GM12878 (cell line): ENCODE measurements at regions not wholly inside any gene's neighbourhood (a gene's known extent, or its start where the extent isn't known, plus 50 kb on each side); places are given as distances from the start of the nearest gene placed in this dataset.

Experiments
- ATAC-seq: fragments of 200-7000 bp; cut with Tn5 transposase; 3 replicates; pipeline ENCODE4 v1.9.1; 2020; ENCODE audit warnings: mild to moderate bottlenecking, moderate library complexity
- BruUV-seq: library from RNA; stranded (reverse); fragments of 400-500 nt; replicated peaks from 2 replicates; lab custom pipeline; 2021; lab: Mats Ljungman, UMichigan
- CTCF ChIA-PET: fragments of 300-600 bp; sonication (Branson Sonifier 250); formaldehyde crosslinking; extraction: SDS; loops from one replicate; lab custom pipeline; 2021; ENCODE audit warnings: inconsistent platforms; lab: Yijun Ruan, JAX
- POLR2A ChIA-PET: fragments of 350-600 bp; formaldehyde crosslinking; extraction: SDS; loops from one replicate; lab custom pipeline; 2021; ENCODE audit warnings: inconsistent platforms; lab: Charles Lee
- RAD21 ChIA-PET: fragments of 300-600 bp; sonication (Branson Sonifier 250); formaldehyde crosslinking; loops from one replicate; lab custom pipeline; 2023; ENCODE audit warnings: antibody characterized with exemption; ENCODE audit not compliant: unreplicated experiment; lab: Charles Lee
- SMC1A ChIA-PET: fragments of 300-600 bp; sonication (Branson Sonifier 250); formaldehyde crosslinking; loops from one replicate; lab custom pipeline; 2023; ENCODE audit not compliant: unreplicated experiment, uncharacterized antibody; lab: Charles Lee
- DNase-seq: peaks from one replicate; pipeline ENCODE4 v3.0.0-alpha.2; 2011; ENCODE audit warnings: low read depth, low spot score
- FAIRE-seq: peaks from 3 replicates; lab custom pipeline; 2011; peaks lifted over from hg19 to GRCh38; lab: Jason Lieb, UNC
- H2AFZ ChIP-seq: 2 replicates; pipeline ENCODE4 v1.6.0; 2011; ENCODE audit warnings: low read depth, low read length, control low read depth; ENCODE audit not compliant: control insufficient read depth
- H3K27ac ChIP-seq: 2 replicates; pipeline ENCODE4 v1.5.1; 2011; ENCODE audit warnings: control low read depth; ENCODE audit not compliant: control insufficient read depth, insufficient read depth
- H3K27me3 ChIP-seq, 2 experiments: replicated peaks in 1 of 2; 2 replicates each; pipeline versions ENCODE4 v1.6.0 to v1.6.1; 2011; ENCODE audit warnings: low read length in 1 of 2; ENCODE audit not compliant: control insufficient read depth in 2 of 2, insufficient read depth in 2 of 2
- H3K36me3 ChIP-seq, 2 experiments: 2 replicates each; pipeline ENCODE4 v1.5.1; 2011; ENCODE audit warnings: low read length in 1 of 2; ENCODE audit not compliant: control insufficient read depth in 2 of 2, insufficient read depth in 2 of 2
- H3K4me1 ChIP-seq: 2 replicates; pipeline ENCODE4 v1.6.1; 2011; ENCODE audit warnings: mild to moderate bottlenecking, low read length, moderate library complexity, mixed read lengths; ENCODE audit not compliant: control insufficient read depth, insufficient read depth
- H3K4me2 ChIP-seq: 2 replicates; pipeline ENCODE4 v1.6.0; 2011; ENCODE audit warnings: control low read depth; ENCODE audit not compliant: control insufficient read depth, insufficient read depth
- H3K4me3 ChIP-seq: fragments of 200-600 bp; sonication (generic); 2 replicates; pipeline ENCODE4 v1.5.1; 2016
- H3K79me2 ChIP-seq: 2 replicates; pipeline ENCODE4 v1.6.0; 2011; ENCODE audit warnings: low read length; ENCODE audit not compliant: control insufficient read depth, insufficient read depth
- H3K9ac ChIP-seq: 2 replicates; pipeline ENCODE4 v1.8.0; 2011; ENCODE audit warnings: low read length, control low read depth, mixed read lengths; ENCODE audit not compliant: control insufficient read depth, insufficient read depth
- H3K9me3 ChIP-seq: replicated peaks from 3 replicates; pipeline ENCODE4 v1.5.1; 2011; ENCODE audit warnings: mild to moderate bottlenecking, low read length; ENCODE audit not compliant: control insufficient read depth, insufficient read depth
- H4K20me1 ChIP-seq: 2 replicates; pipeline ENCODE4 v1.6.0; 2011; ENCODE audit not compliant: control insufficient read depth, insufficient read depth
- CBX3 ChIP-seq: fragments of 200-600 bp; sonication (generic); IDR thresholded peaks from 2 replicates; pipeline ENCODE4 v1.6.1; 2016; ENCODE audit warnings: low read depth, borderline replicate concordance
- ETV6 ChIP-seq, 2 experiments: fragments of 450-650 bp in 1 of 2; IDR thresholded peaks in 1 of 2; conservative IDR thresholded peaks in 1 of 2; 2 replicates each; pipeline ENCODE4 v1.6.1; 2014; ENCODE audit warnings: antibody characterized with exemption in 1 of 2, borderline replicate concordance in 1 of 2, low read depth in 1 of 2, mild to moderate bottlenecking in 1 of 2, moderate library complexity in 1 of 2
- HDAC6 ChIP-seq: fragments of 200-600 bp; sonication (generic); IDR thresholded peaks from one replicate; pipeline ENCODE4 v1.8.0; 2017; ENCODE audit warnings: antibody characterized with exemption; ENCODE audit not compliant: unreplicated experiment
- KDM1A ChIP-seq: fragments of 200-600 bp; sonication (generic); IDR thresholded peaks from 2 replicates; pipeline ENCODE4 v1.6.1; 2016; ENCODE audit warnings: borderline replicate concordance
- MEF2A ChIP-seq: IDR thresholded peaks from 2 replicates; pipeline ENCODE4 v1.6.1; 2011; ENCODE audit warnings: low read depth, mild to moderate bottlenecking, low read length, moderate library complexity; ENCODE audit not compliant: insufficient read depth
- MLLT1 ChIP-seq: fragments of 450-650 bp; IDR thresholded peaks from 2 replicates; pipeline ENCODE4 v1.6.1; 2016; ENCODE audit warnings: mild to moderate bottlenecking
- MYC ChIP-seq: IDR thresholded peaks from 2 replicates; pipeline ENCODE4 v1.6.1; 2011; ENCODE audit warnings: mild to moderate bottlenecking, low read length, moderate library complexity, inconsistent platforms; ENCODE audit not compliant: insufficient read depth, insufficient replicate concordance, insufficient read length, severe bottlenecking
- POU2F2 ChIP-seq: IDR thresholded peaks from 3 replicates; pipeline ENCODE4 v1.6.1; 2011; ENCODE audit warnings: low read depth, mild to moderate bottlenecking, low read length, borderline replicate concordance
- SMC3 ChIP-seq: IDR thresholded peaks from 2 replicates; pipeline ENCODE4 v1.6.1; 2011; ENCODE audit warnings: low read length, improper control_type of control experiment, borderline replicate concordance
- TBL1XR1 ChIP-seq: IDR thresholded peaks from 2 replicates; pipeline ENCODE4 v1.6.1; 2012; ENCODE audit warnings: low read depth, low read length, improper control_type of control experiment
- ZBTB40 ChIP-seq: fragments of 450-650 bp; IDR thresholded peaks from 2 replicates; pipeline ENCODE4 v1.6.1; 2016; ENCODE audit warnings: mild to moderate bottlenecking, moderate library complexity, borderline replicate concordance
- WGBS: methylation state at CpG from one replicate; pipeline ENCODE4 v1.1.6; 2016; ENCODE audit warnings: low lambda C conversion rate; ENCODE audit not compliant: insufficient replicate concordance, insufficient coverage; ENCODE audit errors: missing lambda C conversion rate; 5-methylcytosine and 5-hydroxymethylcytosine counted together
- in situ Hi-C: fragments of 300-500 bp; cut with MboI; formaldehyde crosslinking; loops from 9 replicates; pipeline ENCODE4 v1.14.3; 2018; ENCODE audit warnings: mixed read lengths
- intact Hi-C: fragments of 100-400 bp; cut with micrococcal nuclease; formaldehyde crosslinking; loops from one replicate; pipeline ENCODE4 v1.14.2; 2022; ENCODE audit not compliant: unreplicated experiment

GRCh38 chr11:23403210-23404185, 543.2 kb upstream of the CCDC179 start (continued):
- TF ChIP-seq ETV6 (conservative IDR thresholded peaks at IDR 0.05 in 1 of 2, IDR thresholded peaks at IDR 0.05 in 1 of 2; ENCODE audit: borderline replicate concordance in 1 of 2, low read depth in 1 of 2), result no peak
- TF ChIP-seq CBX3, result no peak

- Histone ChIP-seq H3K9me3 (no peaks in the 10 kb centered on the region; the same call in 2 of the 3 replicates), H4K20me1 (no peaks in the 10 kb centered on the region), H3K36me3 (no peaks in the 10 kb centered on the region), H3K4me1 (no peaks in the 10 kb centered on the region), H2AFZ (no peak overlapping the region), H3K79me2 (no peaks in the 10 kb centered on the region), H3K27ac (no peak overlapping the region), H3K9ac (no peak overlapping the region), H3K4me3 (no peak overlapping the region), H3K4me2 (no peak overlapping the region), H3K27me3 (no peaks in the 10 kb centered on the region)
- CTCF ChIA-PET, result interaction anchor here (0.7 kb wide), 1 partner anchor 577 kb away, joined by 3 read pairs; no protein-coding TSS in a partner anchor
- SMC1A ChIA-PET, result no interaction called here
- no peak for FAIRE-seq
- in situ Hi-C loops (no loop called here), intact Hi-C loops (no loop called here)
- RAD21 ChIA-PET, result no interaction called here
- no peak for ATAC-seq
- 66% methylated on average over 40 of the region's 41 CpGs for WGBS
- no TSS peak for BruUV-seq
- POLR2A ChIA-PET, result no interaction called here
- no peak for DNase-seq
- TF ChIP-seq POU2F2, result no peak
- no peak for TF ChIP-seq MYC
- no peak for TF ChIP-seq MLLT1
- no peak for TF ChIP-seq SMC3
- no peak for TF ChIP-seq ZBTB40
- no peak for TF ChIP-seq TBL1XR1
- TF ChIP-seq MEF2A, result no peak
- TF ChIP-seq KDM1A, result no peak
- no peak for TF ChIP-seq HDAC6
Measured at GRCh38 chr11:23404225-23405160, 544.2 kb upstream of the CCDC179 start.
